ENCODE measurements at regions not wholly inside any gene's neighbourhood (a gene's known extent, or its start where the extent isn't known, plus 50 kb on each side); places are given as distances from the start of the nearest gene placed in this dataset.

GRCh38 chr9:95678759-95679158, 162.0 kb upstream of the PTCH1 start:
- Histone ChIP-seq H3K4me1 (ENCODE audit: control insufficient read depth, insufficient read depth, low read length) (no peaks in the 10 kb centered on the region), H3K36me3 (ENCODE audit: control insufficient read depth, insufficient read depth, low read length) (no peaks in the 10 kb centered on the region), H3K27me3 (ENCODE audit: control insufficient read depth, insufficient read depth, low read length) (no peaks in the 10 kb centered on the region), H3K9me3 (ENCODE audit: control insufficient read depth, insufficient read depth, low read depth, low read length) (peaks cover 23% of the 10 kb centered on the region), H3K9ac (ENCODE audit: low read length) (no peak overlapping the region), H3K4me3 (ENCODE audit: low read depth, low read length) (no peak overlapping the region), H3K27ac (ENCODE audit: low read depth, low read length) (no peak overlapping the region)

DNA sequence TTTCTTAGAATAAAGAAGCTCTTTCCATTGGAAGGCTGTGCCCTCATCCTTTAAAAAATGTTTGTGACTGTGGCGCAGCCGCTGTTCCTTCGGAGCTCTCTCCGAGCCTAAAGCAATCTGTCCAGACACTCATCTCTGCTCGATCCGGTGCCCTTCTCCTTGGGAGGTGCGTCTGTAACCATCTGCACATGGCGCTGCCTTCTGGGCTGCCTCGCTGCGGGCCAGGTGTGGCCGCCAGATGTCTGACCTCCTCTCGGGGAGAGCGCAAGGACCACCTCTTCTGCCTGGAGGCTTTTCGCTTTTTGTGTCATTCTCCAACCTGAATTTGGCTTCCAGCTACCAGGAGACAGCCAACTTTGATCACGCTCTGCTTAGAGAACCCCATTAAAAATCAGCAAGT, 153.4 kb upstream of the PTCH1 start:
- Histone ChIP-seq H3K27me3 (ENCODE audit: control insufficient read depth, insufficient read depth, low read length) (no peaks in the 10 kb centered on the region), H3K27ac (ENCODE audit: low read depth, low read length) (no peak overlapping the region)

DNA sequence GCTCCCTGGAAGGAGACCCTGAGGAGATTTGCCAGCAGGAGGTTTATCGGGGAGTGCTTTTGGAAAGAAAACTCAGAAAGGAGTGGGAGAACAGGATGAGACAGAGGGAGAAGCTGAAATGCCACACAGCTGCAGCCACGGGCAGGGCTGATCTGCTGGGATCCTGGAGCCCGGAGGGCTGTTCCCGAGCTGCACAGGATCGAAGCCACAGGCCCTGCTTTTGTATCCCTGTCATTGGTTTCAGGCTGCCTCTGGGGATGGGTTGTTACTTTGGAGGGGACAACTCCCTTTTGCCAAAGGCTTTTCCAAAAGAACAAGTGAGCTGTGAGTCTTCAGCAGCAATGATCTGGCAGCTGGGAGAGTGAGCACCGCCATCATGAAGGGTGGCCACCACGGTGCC, 152.5 kb upstream of the PTCH1 start:
- Histone ChIP-seq H3K9me3 (ENCODE audit: control insufficient read depth, insufficient read depth, low read depth, low read length) (no peaks in the 10 kb centered on the region), H3K27me3 (ENCODE audit: control insufficient read depth, insufficient read depth, low read length) (no peaks in the 10 kb centered on the region)

More for the DNA sequence above, 153.4 kb upstream of the PTCH1 start:
- Histone ChIP-seq H3K36me3 (ENCODE audit: control insufficient read depth, insufficient read depth, low read length) (no peaks in the 10 kb centered on the region), H3K4me3 (ENCODE audit: low read depth, low read length) (no peak overlapping the region), H3K9ac (ENCODE audit: low read length) (no peak overlapping the region), H3K9me3 (ENCODE audit: control insufficient read depth, insufficient read depth, low read depth, low read length) (no peaks in the 10 kb centered on the region), H3K4me1 (ENCODE audit: control insufficient read depth, insufficient read depth, low read length) (peaks cover 26% of the 10 kb centered on the region)

DNA sequence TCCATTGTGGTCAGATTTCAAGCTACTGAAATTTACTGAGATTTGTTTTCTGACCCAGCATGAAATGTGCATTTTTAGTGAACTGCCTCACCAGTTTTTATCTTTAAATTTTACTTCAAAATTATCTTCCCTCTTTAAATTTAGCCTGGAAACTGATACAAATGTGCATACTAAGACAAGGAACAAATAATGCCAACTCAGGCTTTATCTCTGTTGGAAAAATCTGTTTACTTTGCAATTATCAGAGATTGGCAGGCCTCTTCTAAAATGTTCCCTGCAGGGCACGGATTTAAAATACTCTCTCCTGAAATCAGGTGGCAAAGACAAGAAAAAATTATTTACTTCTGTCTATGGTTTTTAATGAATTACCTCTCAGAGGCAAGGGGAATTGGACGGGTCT, 151.0 kb upstream of the PTCH1 start:
- no peaks in the 10 kb centered on the region for H3K36me3 ChIP-seq (ENCODE audit: control insufficient read depth, insufficient read depth, low read length)
- H3K4me3 ChIP-seq (ENCODE audit: low read depth, low read length): no peak overlapping the region
- H3K27me3 ChIP-seq (ENCODE audit: control insufficient read depth, insufficient read depth, low read length): no peaks in the 10 kb centered on the region
- H3K4me1 ChIP-seq (ENCODE audit: control insufficient read depth, insufficient read depth, low read length): peaks cover 26% of the 10 kb centered on the region
- H3K9me3 ChIP-seq (ENCODE audit: control insufficient read depth, insufficient read depth, low read depth, low read length): no peaks in the 10 kb centered on the region
- no peak overlapping the region for H3K27ac ChIP-seq (ENCODE audit: low read depth, low read length)
- H3K9ac ChIP-seq (ENCODE audit: low read length): no peak overlapping the region

More for the DNA sequence above, 152.5 kb upstream of the PTCH1 start:
- no peak overlapping the region for H3K4me3 ChIP-seq (ENCODE audit: low read depth, low read length)
- H3K36me3 ChIP-seq (ENCODE audit: control insufficient read depth, insufficient read depth, low read length): no peaks in the 10 kb centered on the region
- H3K4me1 ChIP-seq (ENCODE audit: control insufficient read depth, insufficient read depth, low read length): peaks cover 26% of the 10 kb centered on the region
- H3K27ac ChIP-seq (ENCODE audit: low read depth, low read length): no peak overlapping the region
- H3K9ac ChIP-seq (ENCODE audit: low read length): no peak overlapping the region

DNA sequence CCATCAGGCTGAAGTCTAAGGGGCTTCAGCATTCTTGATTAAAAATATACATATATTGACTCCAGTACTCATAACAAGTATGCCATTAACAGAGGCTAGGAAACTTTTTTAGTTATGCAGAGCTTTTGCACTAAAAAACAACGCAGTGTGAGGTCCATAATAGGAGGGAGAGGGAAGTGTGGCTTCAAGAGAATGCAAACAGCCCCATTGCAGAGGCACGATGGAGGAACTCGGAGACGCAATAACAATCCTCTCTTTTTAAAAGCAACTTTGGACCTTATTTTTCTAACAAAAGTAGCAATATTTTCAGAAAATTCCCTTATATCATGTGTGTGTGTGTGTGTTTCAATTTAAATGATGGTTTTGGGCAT, 150.0 kb upstream of the PTCH1 start:
- H3K9me3 ChIP-seq (ENCODE audit: control insufficient read depth, insufficient read depth, low read depth, low read length): no peaks in the 10 kb centered on the region
- H3K27me3 ChIP-seq (ENCODE audit: control insufficient read depth, insufficient read depth, low read length): no peaks in the 10 kb centered on the region
- H3K36me3 ChIP-seq (ENCODE audit: control insufficient read depth, insufficient read depth, low read length): no peaks in the 10 kb centered on the region
- H3K4me3 ChIP-seq (ENCODE audit: low read depth, low read length): no peak overlapping the region
- no peak overlapping the region for H3K27ac ChIP-seq (ENCODE audit: low read depth, low read length)
- H3K4me1 ChIP-seq (ENCODE audit: control insufficient read depth, insufficient read depth, low read length): peaks cover 26% of the 10 kb centered on the region
- H3K9ac ChIP-seq (ENCODE audit: low read length): no peak overlapping the region

GRCh38 chr9:95666096-95666784, 149.5 kb upstream of the PTCH1 start:
- Histone ChIP-seq H3K36me3 (ENCODE audit: control insufficient read depth, insufficient read depth, low read length) (no peaks in the 10 kb centered on the region), H3K9me3 (ENCODE audit: control insufficient read depth, insufficient read depth, low read depth, low read length) (no peaks in the 10 kb centered on the region), H3K4me3 (ENCODE audit: low read depth, low read length) (no peak overlapping the region), H3K27me3 (ENCODE audit: control insufficient read depth, insufficient read depth, low read length) (no peaks in the 10 kb centered on the region), H3K4me1 (ENCODE audit: control insufficient read depth, insufficient read depth, low read length) (peaks cover 26% of the 10 kb centered on the region), H3K9ac (ENCODE audit: low read length) (no peak overlapping the region), H3K27ac (ENCODE audit: low read depth, low read length) (no peak overlapping the region)

DNA sequence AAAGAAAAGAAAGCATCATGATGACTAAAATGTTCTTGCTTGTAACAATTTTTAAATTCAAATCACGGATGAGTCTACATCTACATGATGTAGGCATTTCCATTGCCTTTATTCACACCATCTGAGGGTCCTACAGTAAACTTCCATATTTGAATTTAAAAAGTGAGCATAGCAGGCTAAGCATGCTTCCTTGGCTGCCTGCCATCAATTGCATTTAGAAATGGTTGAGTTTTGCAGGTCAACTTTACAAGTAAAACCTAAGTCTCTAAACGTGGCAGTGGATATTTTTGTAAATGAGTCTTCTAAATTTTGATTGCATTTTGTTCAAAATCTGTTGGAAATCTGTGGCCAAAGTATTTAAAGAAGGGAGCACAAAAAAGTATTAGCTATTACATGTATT, 136.5 kb upstream of the PTCH1 start:
- H3K36me3 ChIP-seq (ENCODE audit: control insufficient read depth, insufficient read depth, low read length): no peaks in the 10 kb centered on the region

GRCh38 chr9:95650720-95651119, 133.9 kb upstream of the PTCH1 start:
- Histone ChIP-seq H3K4me1 (ENCODE audit: control insufficient read depth, insufficient read depth, low read length) (peaks cover 7% of the 10 kb centered on the region), H3K27me3 (ENCODE audit: control insufficient read depth, insufficient read depth, low read length) (no peaks in the 10 kb centered on the region), H3K9me3 (ENCODE audit: control insufficient read depth, insufficient read depth, low read depth, low read length) (no peaks in the 10 kb centered on the region), H3K27ac (ENCODE audit: low read depth, low read length) (no peak overlapping the region), H3K4me3 (ENCODE audit: low read depth, low read length) (no peak overlapping the region), H3K9ac (ENCODE audit: low read length) (no peak overlapping the region), H3K36me3 (ENCODE audit: control insufficient read depth, insufficient read depth, low read length) (no peaks in the 10 kb centered on the region)

More for the DNA sequence above, 136.5 kb upstream of the PTCH1 start:
- Histone ChIP-seq H3K4me3 (ENCODE audit: low read depth, low read length) (no peak overlapping the region), H3K27me3 (ENCODE audit: control insufficient read depth, insufficient read depth, low read length) (no peaks in the 10 kb centered on the region), H3K27ac (ENCODE audit: low read depth, low read length) (no peak overlapping the region), H3K9me3 (ENCODE audit: control insufficient read depth, insufficient read depth, low read depth, low read length) (no peaks in the 10 kb centered on the region), H3K4me1 (ENCODE audit: control insufficient read depth, insufficient read depth, low read length) (peaks cover 4% of the 10 kb centered on the region), H3K9ac (ENCODE audit: low read length) (no peak overlapping the region)

- H3K27ac ChIP-seq (ENCODE audit: low read depth, low read length): no peak overlapping the region
- H3K9ac ChIP-seq (ENCODE audit: low read length): no peak overlapping the region
- H3K36me3 ChIP-seq (ENCODE audit: control insufficient read depth, insufficient read depth, low read length): no peaks in the 10 kb centered on the region
- H3K9me3 ChIP-seq (ENCODE audit: control insufficient read depth, insufficient read depth, low read depth, low read length): 0 out of 2 replicates have a peak, but pooled peaks cover 2% of the 10 kb centered on the region
- no peak overlapping the region for H3K4me3 ChIP-seq (ENCODE audit: low read depth, low read length)
- H3K4me1 ChIP-seq (ENCODE audit: control insufficient read depth, insufficient read depth, low read length): peaks cover 7% of the 10 kb centered on the region
- no peaks in the 10 kb centered on the region for H3K27me3 ChIP-seq (ENCODE audit: control insufficient read depth, insufficient read depth, low read length)
These were observed 133.0 kb upstream of the PTCH1 start for GRCh38 chr9:95649801-95650213.

- Histone ChIP-seq H3K4me1 (ENCODE audit: control insufficient read depth, insufficient read depth, low read length) (peaks cover 7% of the 10 kb centered on the region), H3K27ac (ENCODE audit: low read depth, low read length) (no peak overlapping the region), H3K9me3 (ENCODE audit: control insufficient read depth, insufficient read depth, low read depth, low read length) (0 out of 2 replicates have a peak, but pooled peaks cover 2% of the 10 kb centered on the region), H3K9ac (ENCODE audit: low read length) (no peak overlapping the region), H3K36me3 (ENCODE audit: control insufficient read depth, insufficient read depth, low read length) (no peaks in the 10 kb centered on the region), H3K4me3 (ENCODE audit: low read depth, low read length) (no peak overlapping the region), H3K27me3 (ENCODE audit: control insufficient read depth, insufficient read depth, low read length) (no peaks in the 10 kb centered on the region)
These were observed 131.5 kb upstream of the PTCH1 start for GRCh38 chr9:95648225-95648624.

DNA sequence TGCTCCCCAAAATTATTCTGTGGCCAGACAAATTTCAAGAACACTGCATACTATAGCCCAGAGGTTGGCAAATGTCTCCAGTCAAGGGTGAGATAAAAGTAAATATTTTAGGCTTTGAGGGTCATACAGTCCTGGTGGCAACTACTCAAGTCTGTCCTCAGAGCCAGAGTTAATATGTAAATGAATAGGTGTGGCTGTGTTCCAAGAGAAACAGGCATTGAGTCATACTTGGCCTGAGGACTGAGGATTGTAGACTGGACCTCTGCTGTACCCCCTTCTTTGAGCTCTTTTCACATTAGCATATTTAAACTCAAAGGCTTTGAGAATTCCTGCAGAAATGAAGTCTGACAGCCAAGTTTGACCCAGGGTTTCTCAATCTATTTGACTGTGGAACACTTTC, 129.2 kb upstream of the PTCH1 start:
- H3K4me3 ChIP-seq (ENCODE audit: low read depth, low read length): no peak overlapping the region
- H3K36me3 ChIP-seq (ENCODE audit: control insufficient read depth, insufficient read depth, low read length): no peaks in the 10 kb centered on the region
- 0 out of 2 replicates have a peak, but pooled peaks cover 4% of the 10 kb centered on the region for H3K9me3 ChIP-seq (ENCODE audit: control insufficient read depth, insufficient read depth, low read depth, low read length)
- no peaks in the 10 kb centered on the region for H3K27me3 ChIP-seq (ENCODE audit: control insufficient read depth, insufficient read depth, low read length)
- no peak overlapping the region for H3K27ac ChIP-seq (ENCODE audit: low read depth, low read length)
- H3K4me1 ChIP-seq (ENCODE audit: control insufficient read depth, insufficient read depth, low read length): peaks cover 7% of the 10 kb centered on the region
- H3K9ac ChIP-seq (ENCODE audit: low read length): no peak overlapping the region
